Uterus (tissue), 2 donors: ENCODE measurements at regions not wholly inside any gene's neighbourhood (a gene's known extent, or its start where the extent isn't known, plus 50 kb on each side); places are given as distances from the start of the nearest gene placed in this dataset.

ENCODE experiments used
- CTCF ChIP-seq, 4 experiments: fragments of 200-600 bp in 2 of 4; fragments of 450-650 bp in 2 of 4; sonication (generic) in 2 of 4; IDR thresholded peaks; one replicate each; pipeline ENCODE4 v1.5.1; 2016 to 2019; ENCODE audit warnings: antibody characterized with exemption in 4 of 4, mild to moderate bottlenecking in 2 of 4, moderate library complexity in 1 of 4
- POLR2A ChIP-seq, 2 donors: fragments of 450-650 bp; IDR thresholded peaks; one replicate each; pipeline ENCODE4 v1.6.1; 2016; ENCODE audit warnings: antibody characterized with exemption in 2 of 2, mild to moderate bottlenecking in 1 of 2, moderate library complexity in 1 of 2

GRCh38 chr5:165196961-165197360 is 1691.5 kb downstream of the MAT2B start:
- TF ChIP-seq CTCF (IDR thresholded peaks at IDR 0.05) (no peak), POLR2A (IDR thresholded peaks at IDR 0.05) (no peak)
